Osteoblast (primary cell): ENCODE measurements at regions not wholly inside any gene's neighbourhood (a gene's known extent, or its start where the extent isn't known, plus 50 kb on each side); places are given as distances from the start of the nearest gene placed in this dataset.
A peak's percentile ranks its signal among the peaks of the same experiment; 100 is the strongest.

ENCODE experiments used
- DNase-seq: peaks from one replicate; pipeline ENCODE4 v3.0.0; 2011; ENCODE audit warnings: low spot score, mixed read lengths; ENCODE audit not compliant: insufficient read length; ENCODE audit errors: missing footprints
- H2AFZ ChIP-seq: 2 replicates; pipeline ENCODE4 v1.6.0; 2011; ENCODE audit warnings: mild to moderate bottlenecking, low read length
- H3K27ac ChIP-seq: 2 replicates; pipeline ENCODE4 v1.5.1; 2011; ENCODE audit warnings: mild to moderate bottlenecking, low read depth, low read length, moderate library complexity
- H3K27me3 ChIP-seq: 2 replicates; pipeline ENCODE4 v1.6.0; 2012; ENCODE audit warnings: mild to moderate bottlenecking, control low read depth, inconsistent platforms, low read length, moderate library complexity; ENCODE audit not compliant: insufficient read depth
- H3K36me3 ChIP-seq: 2 replicates; pipeline ENCODE4 v1.5.1; 2011; ENCODE audit warnings: mild to moderate bottlenecking, low read length, control low read depth, moderate library complexity; ENCODE audit not compliant: insufficient read depth
- H3K4me1 ChIP-seq: 2 replicates; pipeline ENCODE4 v1.5.1; 2011; ENCODE audit warnings: mild to moderate bottlenecking, low read length, control low read depth, moderate library complexity; ENCODE audit not compliant: insufficient read depth
- H3K4me2 ChIP-seq: 2 replicates; pipeline ENCODE4 v1.6.0; 2011; ENCODE audit warnings: mild to moderate bottlenecking, low read length; ENCODE audit not compliant: insufficient read depth
- H3K4me3 ChIP-seq: fragments of 200-600 bp; sonication (generic); 3 replicates; pipeline ENCODE4 v1.5.1; 2012; ENCODE audit warnings: mild to moderate bottlenecking, low read length, inconsistent platforms; ENCODE audit not compliant: insufficient read depth
- H3K79me2 ChIP-seq: 2 replicates; pipeline ENCODE4 v1.6.0; 2012; ENCODE audit warnings: mild to moderate bottlenecking, low read length, control low read depth, inconsistent platforms; ENCODE audit not compliant: insufficient read depth
- H3K9me3 ChIP-seq: 2 replicates; pipeline ENCODE4 v1.5.1; 2011; ENCODE audit warnings: low read depth, low read length, control low read depth
- H4K20me1 ChIP-seq: 2 replicates; pipeline ENCODE4 v1.6.0; 2012; ENCODE audit warnings: mild to moderate bottlenecking, low read length, control low read depth; ENCODE audit not compliant: insufficient read depth
- TF ChIP-seq, protein P1 (sequence below): IDR thresholded peaks from 2 replicates; pipeline ENCODE4 v1.5.1; 2011; ENCODE audit warnings: mild to moderate bottlenecking, low read depth, low read length, moderate library complexity; ENCODE audit errors: extremely low read depth

DNA sequence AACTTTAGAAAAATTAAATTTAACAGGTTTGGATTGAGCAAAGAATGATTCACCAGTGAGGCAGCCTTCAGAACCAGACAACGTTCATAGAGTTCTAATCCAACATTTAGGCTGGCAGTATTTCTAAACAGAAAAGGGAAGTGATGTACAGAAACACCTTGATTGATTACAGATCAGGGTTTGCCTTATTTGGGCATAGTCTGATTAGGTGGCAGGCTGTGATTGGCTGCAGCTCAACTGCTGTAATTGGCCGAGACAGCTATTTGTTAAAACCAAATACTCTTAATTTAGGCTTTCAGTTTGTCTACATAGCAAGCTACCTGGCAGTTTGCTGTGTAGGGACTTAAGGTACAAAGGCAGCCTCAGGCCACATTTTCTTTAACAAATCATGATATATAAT, 802.5 kb downstream of the IPMK start:
- Histone ChIP-seq H3K27ac (no peak overlapping the region), H2AFZ (no peak overlapping the region), H4K20me1 (no peaks in the 10 kb centered on the region), H3K4me1 (no peaks in the 10 kb centered on the region), H3K4me2 (no peak overlapping the region), H3K4me3 (no peak overlapping the region), H3K9me3 (no peaks in the 10 kb centered on the region), H3K79me2 (no peaks in the 10 kb centered on the region), H3K27me3 (no peaks in the 10 kb centered on the region), H3K36me3 (no peaks in the 10 kb centered on the region)
- no peak for DNase-seq
- TF ChIP-seq, protein P1, sequence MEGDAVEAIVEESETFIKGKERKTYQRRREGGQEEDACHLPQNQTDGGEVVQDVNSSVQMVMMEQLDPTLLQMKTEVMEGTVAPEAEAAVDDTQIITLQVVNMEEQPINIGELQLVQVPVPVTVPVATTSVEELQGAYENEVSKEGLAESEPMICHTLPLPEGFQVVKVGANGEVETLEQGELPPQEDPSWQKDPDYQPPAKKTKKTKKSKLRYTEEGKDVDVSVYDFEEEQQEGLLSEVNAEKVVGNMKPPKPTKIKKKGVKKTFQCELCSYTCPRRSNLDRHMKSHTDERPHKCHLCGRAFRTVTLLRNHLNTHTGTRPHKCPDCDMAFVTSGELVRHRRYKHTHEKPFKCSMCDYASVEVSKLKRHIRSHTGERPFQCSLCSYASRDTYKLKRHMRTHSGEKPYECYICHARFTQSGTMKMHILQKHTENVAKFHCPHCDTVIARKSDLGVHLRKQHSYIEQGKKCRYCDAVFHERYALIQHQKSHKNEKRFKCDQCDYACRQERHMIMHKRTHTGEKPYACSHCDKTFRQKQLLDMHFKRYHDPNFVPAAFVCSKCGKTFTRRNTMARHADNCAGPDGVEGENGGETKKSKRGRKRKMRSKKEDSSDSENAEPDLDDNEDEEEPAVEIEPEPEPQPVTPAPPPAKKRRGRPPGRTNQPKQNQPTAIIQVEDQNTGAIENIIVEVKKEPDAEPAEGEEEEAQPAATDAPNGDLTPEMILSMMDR: no peak

DNA sequence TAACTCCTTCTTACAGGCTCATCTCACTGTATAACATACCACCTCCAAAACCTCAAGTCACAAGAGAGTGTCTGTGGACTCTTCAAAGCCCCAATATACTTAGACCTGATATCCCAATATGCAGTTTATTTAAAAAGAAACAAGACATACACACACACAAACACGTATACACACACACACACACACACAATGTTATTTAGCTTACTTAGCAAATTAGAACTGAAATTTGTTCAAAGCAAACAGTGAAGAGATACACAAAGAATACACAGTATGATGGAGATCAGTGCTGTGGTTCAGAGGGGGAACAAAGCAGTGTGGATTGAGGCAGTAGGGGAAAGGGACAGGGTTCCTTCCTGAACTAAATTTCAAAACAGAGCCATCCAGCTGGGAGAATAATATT, 807.2 kb downstream of the IPMK start:
- TF ChIP-seq, protein P1: no peak
- no peak overlapping the region for H3K4me2 ChIP-seq
- H4K20me1 ChIP-seq: no peaks in the 10 kb centered on the region
- no peaks in the 10 kb centered on the region for H3K27me3 ChIP-seq
- H3K4me1 ChIP-seq: no peaks in the 10 kb centered on the region
- peaks cover 2% of the 10 kb centered on the region for H3K9me3 ChIP-seq
- no peaks in the 10 kb centered on the region for H3K36me3 ChIP-seq
- no peak overlapping the region for H2AFZ ChIP-seq
- DNase-seq: no peak
- H3K4me3 ChIP-seq: no peak overlapping the region
- H3K79me2 ChIP-seq: no peaks in the 10 kb centered on the region
- no peak overlapping the region for H3K27ac ChIP-seq

DNA sequence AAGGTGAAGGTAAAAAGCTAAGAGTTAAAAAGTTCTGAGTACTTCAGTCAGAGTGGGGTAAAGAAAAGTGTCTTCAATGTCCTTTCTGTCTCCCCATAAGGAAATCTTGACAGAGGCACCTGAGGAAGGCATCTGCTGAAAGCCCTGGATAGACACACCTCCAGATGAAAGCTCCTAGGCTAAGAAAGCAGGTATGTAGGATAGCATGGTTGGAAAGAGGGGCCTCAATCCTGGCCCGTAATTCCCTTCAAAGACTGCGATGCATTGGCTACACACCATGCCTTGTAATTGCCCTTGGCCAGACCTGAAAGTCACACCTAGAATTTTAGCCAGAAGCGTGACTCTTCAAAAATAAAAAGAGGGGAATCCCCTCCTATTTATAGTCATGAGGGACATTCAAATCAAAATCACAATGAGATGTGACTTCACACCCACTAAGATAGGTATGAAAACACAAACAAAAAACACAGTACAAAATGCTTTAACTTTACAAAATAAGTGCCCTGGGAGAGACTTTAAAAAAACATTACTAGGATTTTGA, 809.7 kb downstream of the IPMK start:
- Histone ChIP-seq H3K4me3 (no peak overlapping the region), H2AFZ (no peak overlapping the region), H3K27ac (no peak overlapping the region), H3K27me3 (no peaks in the 10 kb centered on the region), H3K4me2 (no peak overlapping the region), H3K36me3 (no peaks in the 10 kb centered on the region), H4K20me1 (no peaks in the 10 kb centered on the region), H3K4me1 (no peaks in the 10 kb centered on the region), H3K9me3 (peaks cover 2% of the 10 kb centered on the region), H3K79me2 (no peaks in the 10 kb centered on the region)
- peak; percentile 22 for DNase-seq
- TF ChIP-seq, protein P1: no peak

DNA sequence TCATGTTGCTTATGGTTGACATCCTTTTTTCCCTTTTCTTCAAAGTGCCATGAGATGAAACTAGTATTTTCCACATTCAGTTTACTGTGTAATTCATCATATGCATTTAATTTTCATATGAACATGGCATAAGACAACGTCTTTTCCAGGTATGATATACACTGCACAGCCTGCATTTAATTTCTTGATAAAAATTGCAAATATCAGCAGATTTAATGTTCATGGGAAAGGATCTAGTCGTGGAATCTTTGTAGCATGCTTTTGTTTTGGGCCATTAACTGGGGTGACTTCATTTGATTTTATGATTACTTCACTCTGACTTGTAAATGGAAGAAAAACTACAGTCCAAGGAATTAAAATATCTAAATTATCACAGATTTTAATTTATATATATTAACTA, 837.3 kb downstream of the IPMK start:
- no peaks in the 10 kb centered on the region for H3K9me3 ChIP-seq
- H3K4me1 ChIP-seq: no peaks in the 10 kb centered on the region
- no peak overlapping the region for H3K4me3 ChIP-seq
- H3K4me2 ChIP-seq: no peak overlapping the region
- H3K36me3 ChIP-seq: no peaks in the 10 kb centered on the region
- H3K27ac ChIP-seq: no peak overlapping the region
- H2AFZ ChIP-seq: no peak overlapping the region
- H3K79me2 ChIP-seq: no peaks in the 10 kb centered on the region
- H3K27me3 ChIP-seq: no peaks in the 10 kb centered on the region
- H4K20me1 ChIP-seq: no peaks in the 10 kb centered on the region
- DNase-seq: no peak
- TF ChIP-seq, protein P1: no peak
